Panc1 (cell line): ENCODE measurements at regions not wholly inside any gene's neighbourhood (a gene's known extent, or its start where the extent isn't known, plus 50 kb on each side); places are given as distances from the start of the nearest gene placed in this dataset.

ENCODE experiments used
- ATAC-seq: fragments of 200-7000 bp; cut with Tn5 transposase; 2 replicates; pipeline ENCODE4 v1.9.1; 2020; ENCODE audit warnings: mild to moderate bottlenecking, moderate library complexity
- BruUV-seq: library from RNA; stranded (reverse); fragments of 400-500 nt; replicated peaks from 2 replicates; lab custom pipeline; 2021; lab: Mats Ljungman, UMichigan
- CTCF ChIA-PET: fragments of 300-600 bp; sonication (Branson Sonifier 250); formaldehyde crosslinking; loops from one replicate; lab custom pipeline; 2022; ENCODE audit warnings: antibody characterized with exemption; lab: Charles Lee
- POLR2A ChIA-PET: fragments of 300-600 bp; sonication (Branson Sonifier 250); formaldehyde crosslinking; loops from one replicate; lab custom pipeline; 2022; ENCODE audit warnings: antibody characterized with exemption; lab: Charles Lee
- DNase-seq: peaks from one replicate; pipeline ENCODE4 v3.0.0-alpha.2; 2010; ENCODE audit warnings: low read depth, low spot score
- H3K27ac ChIP-seq: 2 replicates; pipeline ENCODE4 v1.5.1; 2011; ENCODE audit warnings: mild to moderate bottlenecking, low read length, inconsistent platforms
- H3K27me3 ChIP-seq: fragments of 200-500 bp; sonication (Bioruptor generic); 2 replicates; pipeline ENCODE4 v1.6.0; 2014; ENCODE audit warnings: low read length, inconsistent platforms; ENCODE audit not compliant: control insufficient read depth, insufficient read depth
- H3K36me3 ChIP-seq: fragments of 200-500 bp; sonication (Bioruptor generic); 2 replicates; pipeline ENCODE4 v1.5.1; 2014; ENCODE audit warnings: inconsistent platforms, mild to moderate bottlenecking, low read length, moderate library complexity; ENCODE audit not compliant: control insufficient read depth, insufficient read depth
- H3K4me1 ChIP-seq: 2 replicates; pipeline ENCODE4 v1.5.1; 2011; ENCODE audit warnings: inconsistent platforms, mild to moderate bottlenecking, low read length, moderate library complexity; ENCODE audit not compliant: control insufficient read depth, insufficient read depth
- H3K4me3 ChIP-seq, 2 experiments: 2 replicates each; pipeline ENCODE4 v1.5.1; 2011 to 2012; ENCODE audit warnings: low read depth in 2 of 2, low read length in 2 of 2, mild to moderate bottlenecking in 2 of 2, inconsistent platforms in 1 of 2, moderate library complexity in 1 of 2
- H3K9me3 ChIP-seq: fragments of 200-500 bp; sonication (Bioruptor generic); 2 replicates; pipeline ENCODE4 v1.5.1; 2014; ENCODE audit warnings: low read depth, mild to moderate bottlenecking, inconsistent platforms, low read length, moderate library complexity; ENCODE audit not compliant: control insufficient read depth, insufficient read depth
- POLR2AphosphoS5 ChIP-seq: IDR thresholded peaks from 2 replicates; pipeline ENCODE4 v1.6.1; 2012; ENCODE audit warnings: mild to moderate bottlenecking, low read depth, low read length, moderate library complexity
- SIN3A ChIP-seq: IDR thresholded peaks from 2 replicates; pipeline ENCODE4 v1.6.1; 2012; ENCODE audit warnings: low read depth, mild to moderate bottlenecking, low read length, moderate library complexity, borderline replicate concordance; ENCODE audit not compliant: insufficient read depth
- TCF7L2 ChIP-seq: IDR thresholded peaks from 2 replicates; pipeline ENCODE4 v1.6.1; 2011; ENCODE audit warnings: mild to moderate bottlenecking, low read depth, low read length, inconsistent platforms
- in situ Hi-C: cut with HindIII; loops from 2 replicates; pipeline ENCODE4 v1.10.0; 2016; ENCODE audit warnings: low sequenced_read_pairs, low pct_unique_long_range_greater_than_20kb
- intact Hi-C: fragments of 100-400 bp; cut with micrococcal nuclease; formaldehyde crosslinking; loops from one replicate; pipeline ENCODE4 v1.10.0; 2022; ENCODE audit not compliant: unreplicated experiment
- TF ChIP-seq, protein P1 (sequence below), 2 experiments: IDR thresholded peaks; 2 replicates each; pipeline ENCODE4 v1.6.1; 2011 to 2012; ENCODE audit warnings: low read depth in 2 of 2, control low read depth in 1 of 2, low read length in 1 of 2, mild to moderate bottlenecking in 1 of 2, moderate library complexity in 1 of 2; ENCODE audit not compliant: insufficient read depth in 1 of 2
- TF ChIP-seq, protein P2 (sequence below): fragments of 450-650 bp; IDR thresholded peaks from 2 replicates; pipeline ENCODE4 v1.5.1; 2017; ENCODE audit warnings: mild to moderate bottlenecking

DNA sequence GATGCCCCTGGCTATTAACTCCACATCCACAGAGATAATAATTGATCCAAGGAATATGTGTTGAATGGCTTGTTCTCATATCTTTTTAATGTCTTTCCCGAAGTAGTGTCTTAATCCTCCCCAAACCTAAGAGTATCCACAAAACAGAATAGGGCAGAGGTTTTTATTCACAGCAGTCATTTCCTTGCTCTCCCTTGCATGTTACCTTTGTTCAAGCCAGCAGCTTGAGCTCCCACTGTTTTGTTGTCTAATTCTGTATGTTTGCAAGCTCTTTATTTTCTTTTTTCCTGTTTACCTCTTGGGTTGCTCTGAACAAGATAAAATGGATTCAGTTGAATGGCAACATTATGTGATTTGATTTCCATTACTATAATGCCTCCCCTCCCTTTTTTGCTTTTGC, 308.6 kb upstream of the ZP4 start:
- TF ChIP-seq TCF7L2 (no peak), SIN3A (no peak), POLR2AphosphoS5 (no peak)
- TF ChIP-seq, protein P1, sequence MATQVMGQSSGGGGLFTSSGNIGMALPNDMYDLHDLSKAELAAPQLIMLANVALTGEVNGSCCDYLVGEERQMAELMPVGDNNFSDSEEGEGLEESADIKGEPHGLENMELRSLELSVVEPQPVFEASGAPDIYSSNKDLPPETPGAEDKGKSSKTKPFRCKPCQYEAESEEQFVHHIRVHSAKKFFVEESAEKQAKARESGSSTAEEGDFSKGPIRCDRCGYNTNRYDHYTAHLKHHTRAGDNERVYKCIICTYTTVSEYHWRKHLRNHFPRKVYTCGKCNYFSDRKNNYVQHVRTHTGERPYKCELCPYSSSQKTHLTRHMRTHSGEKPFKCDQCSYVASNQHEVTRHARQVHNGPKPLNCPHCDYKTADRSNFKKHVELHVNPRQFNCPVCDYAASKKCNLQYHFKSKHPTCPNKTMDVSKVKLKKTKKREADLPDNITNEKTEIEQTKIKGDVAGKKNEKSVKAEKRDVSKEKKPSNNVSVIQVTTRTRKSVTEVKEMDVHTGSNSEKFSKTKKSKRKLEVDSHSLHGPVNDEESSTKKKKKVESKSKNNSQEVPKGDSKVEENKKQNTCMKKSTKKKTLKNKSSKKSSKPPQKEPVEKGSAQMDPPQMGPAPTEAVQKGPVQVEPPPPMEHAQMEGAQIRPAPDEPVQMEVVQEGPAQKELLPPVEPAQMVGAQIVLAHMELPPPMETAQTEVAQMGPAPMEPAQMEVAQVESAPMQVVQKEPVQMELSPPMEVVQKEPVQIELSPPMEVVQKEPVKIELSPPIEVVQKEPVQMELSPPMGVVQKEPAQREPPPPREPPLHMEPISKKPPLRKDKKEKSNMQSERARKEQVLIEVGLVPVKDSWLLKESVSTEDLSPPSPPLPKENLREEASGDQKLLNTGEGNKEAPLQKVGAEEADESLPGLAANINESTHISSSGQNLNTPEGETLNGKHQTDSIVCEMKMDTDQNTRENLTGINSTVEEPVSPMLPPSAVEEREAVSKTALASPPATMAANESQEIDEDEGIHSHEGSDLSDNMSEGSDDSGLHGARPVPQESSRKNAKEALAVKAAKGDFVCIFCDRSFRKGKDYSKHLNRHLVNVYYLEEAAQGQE (IDR thresholded peaks at IDR 0.05; ENCODE audit: insufficient read depth in 1 of 2, low read depth in 2 of 2, low read length in 1 of 2): no peak
- TF ChIP-seq, protein P2, sequence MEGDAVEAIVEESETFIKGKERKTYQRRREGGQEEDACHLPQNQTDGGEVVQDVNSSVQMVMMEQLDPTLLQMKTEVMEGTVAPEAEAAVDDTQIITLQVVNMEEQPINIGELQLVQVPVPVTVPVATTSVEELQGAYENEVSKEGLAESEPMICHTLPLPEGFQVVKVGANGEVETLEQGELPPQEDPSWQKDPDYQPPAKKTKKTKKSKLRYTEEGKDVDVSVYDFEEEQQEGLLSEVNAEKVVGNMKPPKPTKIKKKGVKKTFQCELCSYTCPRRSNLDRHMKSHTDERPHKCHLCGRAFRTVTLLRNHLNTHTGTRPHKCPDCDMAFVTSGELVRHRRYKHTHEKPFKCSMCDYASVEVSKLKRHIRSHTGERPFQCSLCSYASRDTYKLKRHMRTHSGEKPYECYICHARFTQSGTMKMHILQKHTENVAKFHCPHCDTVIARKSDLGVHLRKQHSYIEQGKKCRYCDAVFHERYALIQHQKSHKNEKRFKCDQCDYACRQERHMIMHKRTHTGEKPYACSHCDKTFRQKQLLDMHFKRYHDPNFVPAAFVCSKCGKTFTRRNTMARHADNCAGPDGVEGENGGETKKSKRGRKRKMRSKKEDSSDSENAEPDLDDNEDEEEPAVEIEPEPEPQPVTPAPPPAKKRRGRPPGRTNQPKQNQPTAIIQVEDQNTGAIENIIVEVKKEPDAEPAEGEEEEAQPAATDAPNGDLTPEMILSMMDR: no peak
- ATAC-seq: no peak
- H3K27ac ChIP-seq: no peak overlapping the region
- H3K36me3 ChIP-seq: no peaks in the 10 kb centered on the region
- ChIA-PET CTCF (no interaction called here), POLR2A (no interaction called here)
- no peak for DNase-seq
- no peaks in the 10 kb centered on the region for H3K9me3 ChIP-seq
- no peak overlapping the region for H3K4me3 ChIP-seq
- intact Hi-C loops: no loop called here
- no peaks in the 10 kb centered on the region for H3K27me3 ChIP-seq
- H3K4me1 ChIP-seq: no peaks in the 10 kb centered on the region
- in situ Hi-C loops: no loop called here
- no TSS peak for BruUV-seq

DNA sequence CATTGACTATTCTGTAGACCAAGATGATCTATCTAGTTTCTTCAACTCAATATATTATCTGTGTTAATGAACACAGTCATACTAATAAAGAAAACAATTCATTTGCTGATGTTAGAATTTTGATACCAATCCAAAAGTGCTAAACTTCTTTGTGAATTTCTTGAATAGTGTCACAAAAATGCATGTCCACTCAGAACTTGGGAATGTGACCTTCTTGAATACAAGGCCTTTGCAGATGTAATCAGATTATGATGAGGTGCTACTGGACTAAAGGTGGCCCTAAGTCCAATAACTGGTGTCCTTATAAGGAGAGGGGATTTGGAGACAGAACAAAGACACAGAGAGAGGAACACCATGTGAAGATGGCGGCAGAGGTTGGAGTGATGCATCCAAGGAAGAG, 305.8 kb upstream of the ZP4 start:
- H3K27me3 ChIP-seq: no peaks in the 10 kb centered on the region
- no peaks in the 10 kb centered on the region for H3K9me3 ChIP-seq
- CTCF ChIA-PET: no interaction called here
- H3K36me3 ChIP-seq: no peaks in the 10 kb centered on the region
- in situ Hi-C loops (no loop called here), intact Hi-C loops (no loop called here)
- no TSS peak for BruUV-seq
- POLR2A ChIA-PET: no interaction called here
- ATAC-seq (no peak), DNase-seq (no peak)
- H3K4me3 ChIP-seq: no peak overlapping the region
- H3K4me1 ChIP-seq: no peaks in the 10 kb centered on the region
- H3K27ac ChIP-seq: no peak overlapping the region
- TF ChIP-seq SIN3A (no peak), POLR2AphosphoS5 (no peak), TCF7L2 (no peak)
- TF ChIP-seq, protein P1 (IDR thresholded peaks at IDR 0.05; ENCODE audit: insufficient read depth in 1 of 2, low read depth in 2 of 2, low read length in 1 of 2): no peak
- TF ChIP-seq, protein P2: no peak
